GM12873 (cell line): ENCODE measurements at regions not wholly inside any gene's neighbourhood (a gene's known extent, or its start where the extent isn't known, plus 50 kb on each side); places are given as distances from the start of the nearest gene placed in this dataset.

Source experiments
- CTCF ChIP-seq: IDR thresholded peaks from 2 replicates; pipeline ENCODE4 v1.5.1; 2012; ENCODE audit warnings: low read depth, mild to moderate bottlenecking, moderate library complexity, low read length, control low read depth; ENCODE audit not compliant: insufficient read depth; ENCODE audit errors: missing control alignments

GRCh38 chr10:10437886-10438285 is 579.8 kb upstream of the CELF2 start:
- TF ChIP-seq CTCF, result no peak

GRCh38 chr10:10438335-10439100 is 579.2 kb upstream of the CELF2 start:
- no peak for TF ChIP-seq CTCF

- no peak for TF ChIP-seq CTCF
Measured at GRCh38 chr10:10456856-10457255, 560.8 kb upstream of the CELF2 start.

- no peak for TF ChIP-seq CTCF
Measured at GRCh38 chr10:10460451-10460850, 557.2 kb upstream of the CELF2 start.

- no peak for TF ChIP-seq CTCF
Measured at GRCh38 chr10:10462151-10462941, 555.3 kb upstream of the CELF2 start.

GRCh38 chr10:10471758-10472157 is 545.9 kb upstream of the CELF2 start:
- TF ChIP-seq CTCF, result no peak

GRCh38 chr10:10475812-10476211 is 541.9 kb upstream of the CELF2 start:
- no peak for TF ChIP-seq CTCF
